Loucy (cell line): ENCODE measurements at regions not wholly inside any gene's neighbourhood (a gene's known extent, or its start where the extent isn't known, plus 50 kb on each side); places are given as distances from the start of the nearest gene placed in this dataset.

Experiments used
- EZH2phosphoT487 ChIP-seq: fragments of 200-600 bp; IDR thresholded peaks from 2 replicates; pipeline ENCODE4 v1.6.1; 2018; ENCODE audit warnings: antibody characterized with exemption, mild to moderate bottlenecking, moderate library complexity, borderline replicate concordance
- TF ChIP-seq, protein P1 (sequence below): fragments of 200-600 bp; sonication (generic); conservative IDR thresholded peaks from 2 replicates; pipeline ENCODE4 v1.5.1; 2014; ENCODE audit warnings: mild to moderate bottlenecking, antibody characterized with exemption, low read length

DNA sequence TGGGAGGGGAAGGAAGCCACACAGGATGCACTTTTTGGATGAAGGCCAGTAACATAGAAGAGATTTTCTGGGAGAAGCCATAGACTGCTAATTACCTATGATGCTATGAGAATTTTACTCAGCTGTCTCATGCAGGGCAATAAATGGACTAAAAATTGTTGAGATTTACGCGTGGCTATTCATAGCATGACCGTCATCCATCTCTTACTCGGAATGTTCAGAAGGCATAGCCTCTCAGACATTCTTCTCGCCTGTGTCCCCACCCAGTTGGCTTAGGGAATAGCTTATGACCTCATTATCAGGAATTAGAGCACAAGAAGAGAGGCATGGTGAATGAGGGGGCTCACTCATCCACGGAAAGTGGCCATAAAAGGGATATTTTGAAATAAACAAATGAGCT is 107.9 kb upstream of the ATP10A start:
- TF ChIP-seq, protein P1, sequence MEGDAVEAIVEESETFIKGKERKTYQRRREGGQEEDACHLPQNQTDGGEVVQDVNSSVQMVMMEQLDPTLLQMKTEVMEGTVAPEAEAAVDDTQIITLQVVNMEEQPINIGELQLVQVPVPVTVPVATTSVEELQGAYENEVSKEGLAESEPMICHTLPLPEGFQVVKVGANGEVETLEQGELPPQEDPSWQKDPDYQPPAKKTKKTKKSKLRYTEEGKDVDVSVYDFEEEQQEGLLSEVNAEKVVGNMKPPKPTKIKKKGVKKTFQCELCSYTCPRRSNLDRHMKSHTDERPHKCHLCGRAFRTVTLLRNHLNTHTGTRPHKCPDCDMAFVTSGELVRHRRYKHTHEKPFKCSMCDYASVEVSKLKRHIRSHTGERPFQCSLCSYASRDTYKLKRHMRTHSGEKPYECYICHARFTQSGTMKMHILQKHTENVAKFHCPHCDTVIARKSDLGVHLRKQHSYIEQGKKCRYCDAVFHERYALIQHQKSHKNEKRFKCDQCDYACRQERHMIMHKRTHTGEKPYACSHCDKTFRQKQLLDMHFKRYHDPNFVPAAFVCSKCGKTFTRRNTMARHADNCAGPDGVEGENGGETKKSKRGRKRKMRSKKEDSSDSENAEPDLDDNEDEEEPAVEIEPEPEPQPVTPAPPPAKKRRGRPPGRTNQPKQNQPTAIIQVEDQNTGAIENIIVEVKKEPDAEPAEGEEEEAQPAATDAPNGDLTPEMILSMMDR, result no peak
- no peak for TF ChIP-seq EZH2phosphoT487
